Hematopoietic multipotent progenitor cell (in vitro differentiated cells): ENCODE measurements at regions not wholly inside any gene's neighbourhood (a gene's known extent, or its start where the extent isn't known, plus 50 kb on each side); places are given as distances from the start of the nearest gene placed in this dataset.

ENCODE experiments used
- DNase-seq, 3 donors: peaks; one replicate each; pipeline ENCODE4 v3.0.0-alpha.2; 2011 to 2015; ENCODE audit warnings: low read depth in 2 of 3, low spot score in 2 of 3

DNA sequence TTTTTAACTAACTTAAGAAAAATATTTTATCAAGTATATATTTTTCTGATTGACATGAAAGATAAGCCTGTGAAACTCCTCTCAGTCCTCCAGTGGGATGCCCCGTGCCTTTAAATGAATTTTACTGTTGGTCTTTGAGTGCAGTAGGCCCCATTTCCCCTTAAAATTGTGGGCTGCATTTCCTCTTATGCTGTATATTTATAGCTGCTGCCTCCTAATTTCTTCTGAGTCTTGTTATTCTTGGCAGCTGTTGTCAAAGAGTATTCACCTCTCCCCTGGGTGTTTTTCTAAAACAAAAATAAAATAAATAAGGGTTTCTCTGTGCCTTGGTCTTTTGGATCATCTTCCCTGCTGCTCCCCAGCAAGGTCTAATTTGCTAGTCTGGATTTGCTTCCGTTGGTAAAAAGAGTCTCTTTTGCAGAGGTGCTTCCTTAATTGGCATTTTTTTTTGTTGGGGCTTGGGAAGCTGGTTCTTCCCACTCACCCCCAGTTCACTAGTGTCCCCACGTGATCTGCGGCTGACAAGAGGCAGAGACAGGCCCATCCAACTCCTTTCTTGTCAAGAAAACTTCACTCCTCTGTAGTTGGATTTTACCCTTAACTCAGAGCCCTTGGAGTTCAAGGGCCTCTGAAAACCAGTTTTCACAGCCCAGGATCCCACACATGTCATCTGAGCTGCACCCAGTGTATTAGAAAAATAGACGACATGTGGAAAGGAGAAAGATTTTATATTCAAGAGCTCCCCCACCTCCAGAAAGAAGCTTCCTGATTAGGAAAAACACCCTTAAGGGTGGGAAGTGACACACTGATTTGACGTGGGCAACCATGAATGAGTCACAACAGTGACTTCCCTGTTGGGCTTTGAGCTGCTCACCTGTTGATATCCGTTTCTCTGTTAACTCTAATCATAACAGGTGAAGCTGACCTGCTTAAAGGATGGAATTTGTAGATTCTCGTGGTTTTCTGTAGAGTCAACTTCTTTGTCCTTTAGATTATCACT is 431.5 kb downstream of the DCDC2C start:
- peak in 2 of 3 donors; percentile 15 to 34 for DNase-seq

DNA sequence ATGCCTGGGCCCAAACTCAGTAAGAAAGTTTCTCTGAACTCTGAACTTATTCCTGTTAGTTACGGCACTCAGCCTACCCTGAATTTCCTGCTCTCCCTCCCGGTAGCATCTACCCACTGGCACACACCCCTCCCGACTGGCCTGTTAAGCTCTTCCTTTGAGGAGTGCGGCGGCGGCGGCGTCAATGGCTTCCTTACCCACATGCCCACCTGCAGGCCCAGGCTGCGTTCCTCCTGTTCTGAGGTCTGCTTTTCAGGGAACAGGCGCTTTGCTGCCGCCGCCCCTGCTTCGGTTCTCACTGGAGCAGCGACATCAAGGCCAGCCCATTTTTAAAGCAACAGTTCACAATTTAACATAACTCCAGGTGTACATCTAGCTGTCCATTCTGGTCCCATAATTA is 432.4 kb downstream of the DCDC2C start:
- no peak for DNase-seq

DNA sequence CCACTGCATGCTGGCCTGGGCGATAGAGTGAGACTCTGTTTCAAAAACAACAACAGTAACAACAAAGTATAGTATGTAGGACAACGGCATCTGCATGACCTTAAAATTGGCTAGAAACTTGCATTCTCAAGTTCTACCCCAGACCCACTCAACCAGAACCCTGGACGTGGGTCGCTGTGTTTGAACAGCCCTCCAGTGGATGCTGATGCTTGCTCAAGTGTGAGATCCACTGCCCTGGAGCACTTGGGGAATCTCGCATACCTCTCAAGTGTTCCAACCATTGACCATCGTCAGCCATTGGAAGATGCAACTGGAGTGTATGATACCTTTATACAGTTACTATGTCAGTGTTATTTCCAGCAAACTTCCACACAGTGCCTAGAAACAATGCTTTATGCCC is 435.9 kb downstream of the DCDC2C start:
- DNase-seq, result no peak

DNA sequence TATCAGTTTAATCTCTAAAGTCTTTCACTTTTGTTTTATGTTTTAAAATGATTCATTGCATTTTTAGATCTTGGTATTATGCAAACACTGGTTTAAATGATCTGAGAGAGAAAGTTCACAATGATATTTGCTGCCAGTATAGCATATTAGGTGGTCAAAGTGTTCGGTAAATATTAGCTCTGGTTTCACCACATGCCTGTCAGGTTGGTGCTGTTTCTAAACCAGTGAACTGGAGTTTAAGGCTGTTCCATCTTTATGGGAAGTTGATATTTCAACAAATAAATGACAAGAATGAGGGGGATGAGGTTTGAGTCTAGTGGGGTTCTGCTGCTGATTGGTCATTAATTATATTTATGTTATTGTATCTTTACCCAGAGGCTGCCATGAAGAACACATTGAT is 436.4 kb downstream of the DCDC2C start:
- DNase-seq, result no peak

DNA sequence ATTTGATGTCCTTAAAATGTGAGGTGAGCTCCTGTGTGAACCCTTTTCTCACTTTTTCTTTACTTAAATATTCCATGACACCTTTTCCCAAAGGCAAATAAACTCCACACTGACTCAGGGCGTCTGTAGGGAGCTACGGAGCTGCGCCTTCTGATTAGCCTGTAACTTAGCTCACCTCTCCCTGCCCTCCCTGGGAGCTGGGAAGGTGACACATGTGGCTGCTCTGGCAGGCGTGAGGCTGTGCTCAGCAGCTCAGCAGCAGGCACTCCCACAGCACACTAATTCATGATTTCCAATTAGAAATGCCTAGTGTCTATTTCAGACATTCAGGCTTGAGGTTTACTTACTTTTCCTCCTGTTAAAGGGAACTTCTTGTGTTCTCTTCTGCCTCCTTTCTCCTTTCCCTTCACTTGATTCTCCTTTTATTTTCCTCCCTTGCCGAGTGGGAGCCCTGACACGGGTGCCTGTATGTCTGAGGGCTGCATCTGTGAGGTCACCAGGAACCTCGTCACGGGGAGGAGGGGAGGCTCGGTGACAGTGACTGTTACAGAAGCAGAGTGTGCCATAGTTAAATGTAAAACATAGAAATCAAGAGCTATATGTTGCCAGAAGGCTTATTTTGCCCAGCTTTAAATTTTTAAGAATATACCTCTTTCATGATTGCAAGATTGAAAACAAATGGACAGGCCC is 437.1 kb downstream of the DCDC2C start:
- DNase-seq, result no peak

DNA sequence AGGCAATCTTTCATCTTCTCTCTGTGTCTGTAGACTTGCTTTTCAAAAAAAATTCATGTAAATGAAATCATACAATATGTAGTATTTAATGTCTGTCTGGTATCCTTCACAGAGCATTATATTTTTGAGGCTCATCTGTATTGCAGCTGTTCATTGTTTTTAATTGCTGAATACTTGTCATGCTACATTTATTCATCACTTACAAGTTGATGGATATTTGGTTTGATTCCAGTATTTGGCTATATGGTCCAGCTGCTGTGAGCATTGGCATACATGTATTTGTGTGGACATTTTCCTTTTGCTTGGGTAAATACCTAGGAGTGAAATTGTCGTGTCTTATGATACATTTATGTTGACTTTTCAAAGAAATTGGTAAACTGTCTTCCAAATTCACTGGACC is 441.4 kb downstream of the DCDC2C start:
- DNase-seq, result no peak

DNA sequence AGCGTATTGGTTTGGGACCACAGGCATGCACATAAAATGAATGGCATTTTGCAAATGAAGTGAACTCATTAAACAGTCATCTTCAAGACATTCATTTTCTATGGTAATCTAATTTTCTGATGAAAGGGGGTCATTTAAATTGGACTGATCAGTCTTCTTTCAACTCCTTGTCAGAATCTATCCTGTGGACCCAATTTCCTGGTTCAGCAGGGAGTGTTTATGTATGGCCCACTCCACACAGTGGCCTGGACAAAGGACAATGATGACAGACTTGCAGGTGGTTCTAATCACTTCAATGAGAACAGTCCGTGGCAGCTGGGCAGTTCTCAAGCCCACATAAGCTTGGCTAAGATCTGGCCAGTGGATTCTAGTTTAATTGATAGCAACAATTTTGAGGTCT is 448.1 kb downstream of the DCDC2C start:
- no peak for DNase-seq

DNA sequence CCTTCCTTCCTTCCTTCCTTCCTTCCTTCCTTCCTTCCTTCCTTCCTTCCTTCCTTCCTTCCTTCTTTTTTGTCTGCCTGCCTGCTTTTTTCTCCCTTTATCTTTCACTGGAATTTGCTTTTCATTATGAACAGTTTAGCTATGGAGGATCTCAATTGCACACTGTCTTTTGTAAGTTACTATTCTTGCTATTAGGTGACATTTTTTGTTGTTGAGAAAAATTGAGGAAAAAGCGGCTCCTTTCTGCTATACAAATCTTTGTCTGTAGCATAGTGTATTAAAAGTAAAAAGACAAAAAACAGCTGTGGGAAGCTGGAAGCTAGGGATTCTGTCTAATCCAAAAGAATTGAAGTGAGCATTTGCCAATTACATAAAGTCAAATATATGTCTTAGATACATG is 448.7 kb downstream of the DCDC2C start:
- no peak for DNase-seq

DNA sequence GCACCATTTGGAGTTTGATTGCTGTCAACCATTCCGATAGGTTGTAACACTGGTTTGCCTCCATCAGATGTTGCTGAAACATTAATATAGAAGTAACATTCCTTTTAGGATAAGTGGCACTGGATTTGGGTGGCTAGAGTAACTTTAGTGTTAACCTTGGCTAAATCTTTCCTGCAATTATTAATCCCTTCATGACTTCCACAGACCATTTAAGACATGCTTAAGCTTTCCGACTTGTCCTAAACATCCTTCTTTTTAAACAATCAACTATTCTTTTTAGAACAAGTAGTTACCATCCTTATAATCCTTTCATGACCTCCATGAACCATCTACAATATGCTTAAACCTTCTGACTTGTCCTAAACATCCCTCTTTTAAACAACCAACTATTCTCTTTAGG is 465.5 kb downstream of the DCDC2C start:
- DNase-seq, result no peak

DNA sequence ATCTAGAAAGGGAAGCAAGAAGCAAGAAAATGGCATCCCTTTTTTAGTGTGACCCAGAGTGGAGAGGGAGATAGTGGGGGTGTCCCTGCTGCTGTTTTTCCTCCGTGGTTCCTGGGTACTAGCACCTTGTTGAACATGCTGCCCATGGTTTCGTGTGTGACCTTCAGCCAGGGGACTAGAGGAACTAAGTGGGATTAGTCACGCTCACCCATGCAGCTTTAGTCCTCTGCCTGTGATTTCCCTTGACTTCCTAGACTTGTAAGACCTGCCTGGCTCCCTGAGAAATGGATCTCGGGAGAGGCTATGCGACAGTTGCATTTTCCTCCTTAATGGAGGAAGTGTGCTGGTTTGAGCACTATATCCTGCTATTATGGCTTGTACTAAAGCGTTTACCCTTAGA is 471.4 kb downstream of the DCDC2C start:
- DNase-seq, result no peak

DNA sequence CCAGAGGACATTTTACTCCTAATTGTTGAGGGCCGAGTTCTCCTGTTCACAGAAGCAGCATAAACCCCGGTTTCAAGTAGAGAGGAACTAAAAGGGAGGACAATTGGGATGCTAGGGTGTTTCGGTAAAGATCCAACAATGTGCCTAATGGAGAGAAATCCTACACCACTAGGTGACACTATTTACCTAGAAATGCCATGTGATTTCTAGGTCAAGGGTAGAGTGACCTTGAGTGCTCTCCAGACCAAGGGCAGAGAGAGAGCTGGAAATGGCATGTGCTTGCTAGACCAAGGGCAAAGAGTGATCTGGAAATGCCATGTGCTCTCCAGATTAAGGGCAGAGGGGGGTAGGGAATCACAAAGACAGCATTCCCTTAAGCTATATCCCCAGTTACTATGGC is 472.0 kb downstream of the DCDC2C start:
- no peak for DNase-seq

DNA sequence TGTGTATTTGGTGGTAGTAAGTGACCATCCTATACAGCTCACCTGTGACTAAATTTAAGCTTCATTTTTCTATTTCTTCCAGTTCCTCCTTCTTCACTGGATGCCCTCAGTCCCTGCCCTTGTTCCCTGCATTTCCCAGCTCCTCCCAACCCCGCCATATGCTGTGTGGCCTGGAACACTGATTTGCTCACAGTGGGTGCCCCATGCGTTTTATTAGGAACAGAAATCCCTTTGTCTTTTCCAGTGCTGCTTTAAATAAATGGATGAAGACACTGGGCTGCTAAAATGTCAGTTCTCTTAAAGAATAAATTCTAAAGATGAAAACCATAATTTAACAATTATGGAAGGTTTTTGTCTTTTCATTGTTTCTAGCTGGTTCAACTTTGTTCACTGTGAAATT is 477.3 kb downstream of the DCDC2C start:
- DNase-seq, result no peak

DNA sequence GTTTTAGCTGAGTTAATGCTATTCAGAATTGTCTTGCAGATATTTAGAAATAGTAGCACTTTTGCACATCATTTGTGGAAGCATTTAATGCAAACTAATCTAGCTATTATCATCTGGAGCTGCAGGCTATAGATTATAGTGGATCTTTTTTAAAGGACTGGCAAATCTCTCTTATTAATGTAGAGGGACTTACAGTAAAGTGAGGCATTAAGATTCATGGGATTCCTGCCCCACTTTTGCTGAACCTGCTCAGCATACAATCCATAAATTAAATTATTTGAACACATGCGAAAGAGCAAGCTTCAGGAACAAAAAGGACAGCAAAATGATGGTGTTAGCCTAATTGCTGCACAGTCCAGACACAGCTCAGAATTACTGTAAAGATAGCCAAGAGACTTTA is 477.7 kb downstream of the DCDC2C start:
- no peak for DNase-seq

DNA sequence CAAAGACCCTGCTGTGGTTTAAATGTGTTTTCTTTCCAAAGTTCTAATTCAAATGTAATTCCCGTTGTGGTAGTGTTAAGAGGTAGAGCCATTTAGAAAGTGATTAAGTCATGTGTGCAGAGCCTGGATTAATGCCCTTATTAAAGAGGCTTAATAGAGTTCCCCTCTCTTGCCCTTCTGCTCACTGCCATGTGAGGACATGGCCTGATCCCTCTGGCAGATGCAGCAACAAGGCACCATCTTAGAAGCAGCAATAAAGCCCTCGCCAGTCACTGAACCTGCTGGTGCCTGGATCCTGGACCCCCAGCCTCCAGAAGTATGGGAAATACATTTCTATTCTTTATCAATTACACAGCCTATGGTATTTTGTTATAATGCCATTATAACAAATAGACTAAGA is 485.2 kb downstream of the DCDC2C start:
- DNase-seq, result no peak

DNA sequence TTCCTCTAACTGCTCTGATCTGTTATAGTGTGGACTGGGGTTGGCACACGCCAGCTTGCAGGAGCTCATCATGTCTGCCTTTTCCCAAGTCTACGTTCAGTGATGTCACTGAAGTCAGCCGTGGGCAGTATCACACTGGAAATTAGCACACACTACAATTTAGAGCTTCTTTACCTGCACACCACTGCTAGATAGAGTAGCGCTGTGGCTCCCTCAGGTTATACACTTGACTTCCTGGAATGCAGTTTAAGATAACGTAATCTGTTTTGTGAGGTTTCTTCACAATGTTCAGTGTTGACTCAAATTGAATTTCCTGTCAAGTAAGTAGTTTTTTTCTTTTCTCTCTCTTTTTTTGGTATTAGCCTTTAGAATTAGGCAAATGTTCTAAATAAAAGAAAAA is 487.2 kb downstream of the DCDC2C start:
- no peak for DNase-seq

DNA sequence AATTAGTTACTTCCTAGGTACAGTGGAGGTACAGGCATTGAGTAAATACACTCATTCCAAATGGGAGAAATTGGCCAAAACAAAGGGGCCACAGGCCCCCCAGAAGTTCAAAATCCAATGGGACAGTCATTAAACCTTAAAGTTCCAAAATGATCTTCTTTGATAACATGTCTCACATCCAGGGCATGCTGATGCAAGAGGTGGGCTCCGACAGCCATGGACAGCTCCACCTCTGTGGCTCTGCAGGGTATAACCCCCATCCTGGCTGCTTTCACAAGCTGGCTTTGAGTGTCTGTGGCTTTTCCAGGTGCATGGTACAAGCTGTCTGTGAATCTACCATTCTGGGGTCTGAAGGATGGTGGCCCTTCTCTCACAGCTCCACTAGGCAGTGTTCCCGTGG is 488.7 kb downstream of the DCDC2C start:
- no peak for DNase-seq

DNA sequence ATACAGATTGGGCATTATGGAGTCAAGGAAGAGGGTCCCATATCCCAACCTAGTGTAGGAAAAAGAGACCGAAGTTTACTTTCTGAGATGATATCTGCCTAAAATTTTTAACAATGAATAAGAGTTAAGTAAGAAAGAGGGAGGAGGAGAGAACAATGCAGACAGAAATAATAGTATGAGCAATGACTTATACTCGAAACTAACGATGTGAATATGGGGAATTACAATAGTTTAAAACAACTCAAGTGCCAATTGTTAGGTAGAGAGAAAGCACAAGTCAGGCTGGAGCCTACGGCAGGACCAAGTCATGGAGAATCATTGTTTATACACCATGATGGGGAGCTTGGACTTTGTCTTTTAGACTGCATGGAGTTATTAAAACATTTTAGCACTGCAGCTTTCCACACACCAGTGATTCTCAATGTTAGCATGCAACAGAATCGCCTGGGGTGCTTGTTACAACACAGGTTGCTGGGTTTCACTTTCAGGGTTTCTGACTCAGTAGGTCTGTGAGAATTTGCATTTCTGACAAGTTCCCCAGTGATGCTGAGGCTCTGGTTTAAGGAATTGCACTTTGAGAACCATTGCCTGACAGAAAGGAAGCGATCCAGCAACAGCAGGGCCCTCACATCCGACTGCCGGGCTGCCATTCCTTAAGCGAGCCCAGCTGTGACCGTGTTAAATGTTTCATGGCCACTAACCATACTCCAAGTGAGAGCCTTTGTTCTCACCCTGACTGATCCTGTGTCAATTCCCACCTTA is 511.2 kb downstream of the DCDC2C start:
- no peak for DNase-seq

DNA sequence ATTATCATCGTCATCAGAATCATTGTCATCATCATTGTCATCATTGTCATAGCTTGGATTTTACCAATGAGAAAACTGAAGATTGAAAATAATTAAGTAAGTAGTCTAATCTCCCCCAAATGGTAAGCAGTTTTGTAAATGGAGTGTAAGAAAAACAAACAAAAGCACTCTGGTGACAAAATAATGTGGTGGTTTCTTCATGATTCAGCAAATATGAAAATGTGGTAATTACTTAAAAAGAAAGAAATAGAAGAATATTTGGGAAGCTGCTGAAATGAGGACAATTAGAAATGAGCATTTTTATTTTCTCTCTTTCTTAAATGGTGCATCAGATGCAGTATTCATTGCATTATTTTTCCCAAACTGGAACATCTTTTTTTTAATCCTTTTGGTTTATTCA is 514.4 kb downstream of the DCDC2C start:
- DNase-seq, result no peak

DNA sequence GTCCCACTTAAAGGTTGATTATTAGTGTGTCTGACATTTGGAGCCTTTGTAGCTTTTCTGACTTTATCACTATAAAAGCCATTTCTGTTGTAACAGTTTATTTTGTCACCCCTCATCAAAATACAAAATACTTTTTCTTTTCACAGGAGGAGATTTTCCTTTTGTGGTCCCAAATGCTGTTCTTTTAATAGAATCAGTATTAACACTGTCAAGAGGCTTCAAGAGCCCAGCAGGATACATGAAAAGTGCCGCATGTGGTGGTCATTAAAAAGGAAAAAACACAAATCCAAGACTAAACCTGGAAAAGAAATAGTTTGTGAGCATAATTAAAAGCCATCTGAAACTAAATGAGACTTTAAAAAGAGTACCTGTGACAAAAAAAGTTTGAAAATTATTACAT is 515.7 kb downstream of the DCDC2C start:
- no peak for DNase-seq

DNA sequence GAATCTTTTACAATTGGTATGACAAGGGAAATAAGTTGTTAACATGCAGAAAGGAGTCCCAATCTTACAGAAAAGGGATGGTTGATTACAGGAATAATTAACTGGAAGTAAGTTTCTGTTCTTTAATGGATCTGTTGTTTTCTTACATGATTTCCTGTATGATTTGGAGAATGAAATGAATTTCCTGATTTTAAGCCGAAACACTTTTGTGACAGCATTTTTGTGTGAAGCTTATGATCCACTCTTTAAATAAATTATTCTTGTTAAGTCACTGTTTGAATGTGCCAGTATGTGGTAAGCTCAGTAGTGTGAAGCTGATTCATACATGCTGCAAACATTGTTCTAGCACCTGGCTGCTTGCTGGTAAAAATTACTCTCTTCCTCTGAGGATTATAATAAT is 516.2 kb downstream of the DCDC2C start:
- no peak for DNase-seq

DNA sequence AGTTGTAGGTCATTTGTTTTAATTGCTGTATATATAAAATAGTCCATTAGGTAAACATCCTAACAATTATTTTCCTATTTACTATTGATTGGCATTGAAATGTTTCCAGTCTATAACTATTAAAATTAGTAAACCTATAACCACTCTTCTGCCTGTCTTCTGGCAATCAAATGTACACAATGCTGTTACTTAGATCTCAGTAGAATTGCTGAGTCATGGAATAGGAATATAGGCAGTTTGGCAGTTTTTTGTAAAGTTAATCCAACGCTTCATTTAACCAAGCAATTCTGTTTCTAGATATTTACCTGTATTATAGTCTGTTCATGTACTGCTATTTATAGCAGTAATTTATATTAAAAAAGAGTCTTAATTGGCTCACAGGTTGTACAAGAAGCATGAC is 518.1 kb downstream of the DCDC2C start:
- DNase-seq, result no peak
